DMS53 (cell line): ENCODE measurements at regions not wholly inside any gene's neighbourhood (a gene's known extent, or its start where the extent isn't known, plus 50 kb on each side); places are given as distances from the start of the nearest gene placed in this dataset.
A peak's percentile ranks its signal among the peaks of the same experiment; 100 is the strongest.

Experiments used
- DNase-seq: peaks from one replicate; lab custom pipeline; 2025; lab: John Stamatoyannopoulos, UW

GRCh38 chr7:106166651-106167342 is 54.7 kb upstream of the SYPL1 start:
- DNase-seq: peak; percentile 87

GRCh38 chr7:106165337-106165736 is 53.2 kb upstream of the SYPL1 start:
- DNase-seq: no peak

GRCh38 chr7:106163257-106163656 is 51.1 kb upstream of the SYPL1 start:
- no peak for DNase-seq
